ENCODE measurements at regions not wholly inside any gene's neighbourhood (a gene's known extent, or its start where the extent isn't known, plus 50 kb on each side); places are given as distances from the start of the nearest gene placed in this dataset.

DNA sequence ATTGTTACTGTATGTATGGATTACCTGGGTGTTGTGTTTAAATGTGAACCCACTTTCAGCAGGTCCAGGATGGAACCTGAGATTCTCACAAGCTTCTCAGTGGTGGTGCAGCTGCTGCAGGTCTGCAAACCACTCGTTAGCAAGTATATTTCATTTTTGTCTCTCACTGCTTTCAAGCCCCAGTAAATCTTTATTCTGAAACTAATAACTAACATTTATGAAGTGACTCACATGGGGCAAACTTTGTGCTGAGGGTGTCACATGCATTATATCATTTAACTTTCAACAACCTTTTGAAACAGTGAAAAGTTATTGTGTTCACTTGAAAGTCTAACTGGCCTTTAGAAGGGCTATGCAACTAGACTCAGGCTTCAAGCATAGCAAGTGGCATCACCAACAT is 98.9 kb upstream of the DYNLRB2 start:
- no peaks in the 10 kb centered on the region for H4K20me1 ChIP-seq (ENCODE audit: control insufficient read depth, insufficient read depth, insufficient read length)
- H3K23ac ChIP-seq (ENCODE audit: insufficient read length, low read depth, low read length): no peak overlapping the region
- no peak overlapping the region for H4K8ac ChIP-seq (replicated peaks; ENCODE audit: insufficient read length, low read depth, low read length)
- no peaks in the 10 kb centered on the region for H3K4me1 ChIP-seq (ENCODE audit: insufficient read depth, low read length)
- H3K79me1 ChIP-seq (ENCODE audit: insufficient read depth, low read depth, low read length, poor library complexity, severe bottlenecking): no peaks in the 10 kb centered on the region
- no CpG with 5 or more reads among the region's 1 CpG for WGBS (ENCODE audit: extremely low coverage, insufficient read length, low lambda C conversion rate)
- no peak overlapping the region for H3K56ac ChIP-seq (ENCODE audit: insufficient read length, low read depth, low read length)
- no peak overlapping the region for H2BK15ac ChIP-seq (ENCODE audit: low read depth, low read length)
- H3K27me3 ChIP-seq (ENCODE audit: insufficient read depth, low read length): no peaks in the 10 kb centered on the region
- H3K79me2 ChIP-seq (ENCODE audit: insufficient read depth, low read length): no peaks in the 10 kb centered on the region
- DNase-seq: no peak
- H3K4ac ChIP-seq (ENCODE audit: low read depth, low read length): no peak overlapping the region
- H3K27ac ChIP-seq (ENCODE audit: insufficient read length, low read depth, low read length): no peak overlapping the region
- H3K27me3 Mint-ChIP-seq (ENCODE audit: low read depth): peaks cover 7% of the 10 kb centered on the region
- no peaks in the 10 kb centered on the region for H3K36me3 Mint-ChIP-seq (ENCODE audit: insufficient read depth in 1 of 3, low read depth in 3 of 3)
- H3K4me1 Mint-ChIP-seq: peaks cover 0 to 3% of the 10 kb centered on the region in 2 experiments; a peak in 2 of 4 replicates
- H2BK20ac ChIP-seq (ENCODE audit: low read depth, low read length, poor library complexity, severe bottlenecking): no peak overlapping the region
- no peak overlapping the region for H2AK5ac ChIP-seq (ENCODE audit: insufficient read length, low read length)
- TF ChIP-seq, protein P1, sequence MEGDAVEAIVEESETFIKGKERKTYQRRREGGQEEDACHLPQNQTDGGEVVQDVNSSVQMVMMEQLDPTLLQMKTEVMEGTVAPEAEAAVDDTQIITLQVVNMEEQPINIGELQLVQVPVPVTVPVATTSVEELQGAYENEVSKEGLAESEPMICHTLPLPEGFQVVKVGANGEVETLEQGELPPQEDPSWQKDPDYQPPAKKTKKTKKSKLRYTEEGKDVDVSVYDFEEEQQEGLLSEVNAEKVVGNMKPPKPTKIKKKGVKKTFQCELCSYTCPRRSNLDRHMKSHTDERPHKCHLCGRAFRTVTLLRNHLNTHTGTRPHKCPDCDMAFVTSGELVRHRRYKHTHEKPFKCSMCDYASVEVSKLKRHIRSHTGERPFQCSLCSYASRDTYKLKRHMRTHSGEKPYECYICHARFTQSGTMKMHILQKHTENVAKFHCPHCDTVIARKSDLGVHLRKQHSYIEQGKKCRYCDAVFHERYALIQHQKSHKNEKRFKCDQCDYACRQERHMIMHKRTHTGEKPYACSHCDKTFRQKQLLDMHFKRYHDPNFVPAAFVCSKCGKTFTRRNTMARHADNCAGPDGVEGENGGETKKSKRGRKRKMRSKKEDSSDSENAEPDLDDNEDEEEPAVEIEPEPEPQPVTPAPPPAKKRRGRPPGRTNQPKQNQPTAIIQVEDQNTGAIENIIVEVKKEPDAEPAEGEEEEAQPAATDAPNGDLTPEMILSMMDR (conservative IDR thresholded peaks at IDR 0.05): no peak
- no peak overlapping the region for H3K14ac ChIP-seq (ENCODE audit: insufficient read depth, low read length)
- no peak overlapping the region for H3K9ac ChIP-seq (ENCODE audit: extremely low read depth, insufficient read length, low read length)
- no peaks in the 10 kb centered on the region for H3K9me3 ChIP-seq (ENCODE audit: control insufficient read depth, low read depth, low read length)
- no peak overlapping the region for H3K4me3 Mint-ChIP-seq
- H2AFZ ChIP-seq (ENCODE audit: low read length): no peak overlapping the region
- H3K4me2 ChIP-seq (ENCODE audit: insufficient read depth, insufficient read length, low read length): no peak overlapping the region
- no peak overlapping the region for H3T11ph ChIP-seq (ENCODE audit: low read length)
- H2BK12ac ChIP-seq (ENCODE audit: insufficient read length, low read depth, low read length): no peak overlapping the region
- no peaks in the 10 kb centered on the region; a peak in 1 of 5 replicates for H3K9me3 Mint-ChIP-seq
- no peak overlapping the region for H2BK5ac ChIP-seq (ENCODE audit: insufficient read length, low read length)
- no peak overlapping the region for H4K5ac ChIP-seq (ENCODE audit: insufficient read length, low read depth, low read length)
- no peak overlapping the region for H3K27ac Mint-ChIP-seq
- no peak overlapping the region for H2BK120ac ChIP-seq (ENCODE audit: low read depth, low read length, poor library complexity, severe bottlenecking)
- no peak overlapping the region for H3K18ac ChIP-seq (ENCODE audit: insufficient read length, low read depth, low read length)
- H4K91ac ChIP-seq (ENCODE audit: insufficient read length, low read depth, low read length): no peak overlapping the region
- no peaks in the 10 kb centered on the region for H3K23me2 ChIP-seq (ENCODE audit: insufficient read length, low read depth, low read length, poor library complexity, severe bottlenecking)

Data from H9 (cell line).